Esophagus muscularis mucosa (tissue), 4 donors: ENCODE measurements at regions not wholly inside any gene's neighbourhood (a gene's known extent, or its start where the extent isn't known, plus 50 kb on each side); places are given as distances from the start of the nearest gene placed in this dataset.

Experiments used
- EP300 ChIP-seq: sonication (generic); formaldehyde crosslinking; IDR thresholded peaks from one replicate; pipeline ENCODE4 v1.6.1; 2017; ENCODE audit warnings: antibody characterized with exemption
- POLR2A ChIP-seq: fragments of 450-650 bp; IDR thresholded peaks from one replicate; pipeline ENCODE4 v1.6.1; 2017; ENCODE audit warnings: antibody characterized with exemption, moderate library complexity, mild to moderate bottlenecking, low read depth
- POLR2AphosphoS5 ChIP-seq, 2 donors: sonication (generic); formaldehyde crosslinking; IDR thresholded peaks; one replicate each; pipeline ENCODE4 v1.6.1; 2017; ENCODE audit warnings: antibody characterized with exemption in 2 of 2
- TF ChIP-seq, protein P1 (sequence below), 3 experiments: fragments of 200-600 bp in 2 of 3; fragments of 450-650 bp in 1 of 3; sonication (generic) in 2 of 3; IDR thresholded peaks; one replicate each; pipeline ENCODE4 v1.5.1; 2017 to 2019; ENCODE audit warnings: antibody characterized with exemption in 3 of 3, mild to moderate bottlenecking in 2 of 3, moderate library complexity in 1 of 3

DNA sequence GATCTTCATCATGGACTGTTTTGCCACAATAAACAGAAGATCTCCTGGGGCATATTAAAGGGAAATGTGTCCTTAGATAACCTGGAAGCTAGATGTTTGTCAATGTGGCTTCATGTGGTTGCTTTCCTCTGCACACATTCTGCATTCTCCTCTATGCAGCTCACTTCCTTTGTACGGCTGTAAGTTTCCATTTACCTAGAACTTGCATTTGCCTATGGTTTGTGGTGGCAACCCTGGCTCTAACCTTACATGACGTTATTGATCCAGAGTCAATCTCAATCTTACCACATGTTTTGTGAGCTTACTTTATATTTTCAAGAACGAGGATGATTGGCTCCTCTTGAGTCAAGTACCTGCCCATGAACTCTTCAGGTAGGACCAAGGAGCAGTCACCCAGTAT is 863.1 kb downstream of the MAFB start:
- TF ChIP-seq, protein P1, sequence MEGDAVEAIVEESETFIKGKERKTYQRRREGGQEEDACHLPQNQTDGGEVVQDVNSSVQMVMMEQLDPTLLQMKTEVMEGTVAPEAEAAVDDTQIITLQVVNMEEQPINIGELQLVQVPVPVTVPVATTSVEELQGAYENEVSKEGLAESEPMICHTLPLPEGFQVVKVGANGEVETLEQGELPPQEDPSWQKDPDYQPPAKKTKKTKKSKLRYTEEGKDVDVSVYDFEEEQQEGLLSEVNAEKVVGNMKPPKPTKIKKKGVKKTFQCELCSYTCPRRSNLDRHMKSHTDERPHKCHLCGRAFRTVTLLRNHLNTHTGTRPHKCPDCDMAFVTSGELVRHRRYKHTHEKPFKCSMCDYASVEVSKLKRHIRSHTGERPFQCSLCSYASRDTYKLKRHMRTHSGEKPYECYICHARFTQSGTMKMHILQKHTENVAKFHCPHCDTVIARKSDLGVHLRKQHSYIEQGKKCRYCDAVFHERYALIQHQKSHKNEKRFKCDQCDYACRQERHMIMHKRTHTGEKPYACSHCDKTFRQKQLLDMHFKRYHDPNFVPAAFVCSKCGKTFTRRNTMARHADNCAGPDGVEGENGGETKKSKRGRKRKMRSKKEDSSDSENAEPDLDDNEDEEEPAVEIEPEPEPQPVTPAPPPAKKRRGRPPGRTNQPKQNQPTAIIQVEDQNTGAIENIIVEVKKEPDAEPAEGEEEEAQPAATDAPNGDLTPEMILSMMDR (IDR thresholded peaks at IDR 0.05): no peak
- TF ChIP-seq POLR2A (no peak), POLR2AphosphoS5 (IDR thresholded peaks at IDR 0.05) (no peak), EP300 (no peak)
